Thymus (tissue), 11 donors: ENCODE measurements at regions not wholly inside any gene's neighbourhood (a gene's known extent, or its start where the extent isn't known, plus 50 kb on each side); places are given as distances from the start of the nearest gene placed in this dataset.
"Not testable (repeated sequence)": the region's sequence is repeated elsewhere in the genome, so short reads cannot be mapped to it uniquely, and the experiment has no call there.

ENCODE experiments used
- DNase-seq, 9 donors: peaks; one replicate each; pipeline ENCODE4 v3.0.0-alpha.2; 2013; ENCODE audit warnings: low spot score in 9 of 9, low read depth in 6 of 9, missing footprints in 1 of 9
- H3K27ac ChIP-seq, 2 donors: one replicate each; pipeline ENCODE4 v1.5.1; 2013; ENCODE audit warnings: control low read depth in 1 of 2, low read depth in 1 of 2, low read length in 1 of 2, mild to moderate bottlenecking in 1 of 2, moderate library complexity in 1 of 2
- H3K27me3 ChIP-seq, 2 donors: one replicate each; pipeline ENCODE4 v1.5.1; 2013; ENCODE audit warnings: low read length in 1 of 2; ENCODE audit not compliant: control insufficient read depth in 2 of 2, insufficient read depth in 1 of 2
- H3K36me3 ChIP-seq, 2 donors: one replicate each; pipeline ENCODE4 v1.5.1; 2013; ENCODE audit warnings: low read length in 1 of 2, mild to moderate bottlenecking in 1 of 2, moderate library complexity in 1 of 2; ENCODE audit not compliant: control insufficient read depth in 2 of 2, insufficient read depth in 2 of 2
- H3K4me1 ChIP-seq, 2 donors: one replicate each; pipeline ENCODE4 v1.5.1; 2013; ENCODE audit warnings: low read length in 2 of 2; ENCODE audit not compliant: control insufficient read depth in 2 of 2, insufficient read depth in 2 of 2
- H3K4me3 ChIP-seq, 2 donors: one replicate each; pipeline ENCODE4 v1.5.1; 2013; ENCODE audit warnings: low read length in 2 of 2, control low read depth in 1 of 2, mild to moderate bottlenecking in 1 of 2
- H3K9me3 ChIP-seq, 2 donors: one replicate each; pipeline ENCODE4 v1.5.1; 2013; ENCODE audit warnings: low read length in 1 of 2, mild to moderate bottlenecking in 1 of 2; ENCODE audit not compliant: control insufficient read depth in 2 of 2, insufficient read depth in 1 of 2
- WGBS: extraction: QIAGEN DNeasy Blood & Tissue Kit; methylation state at CpG from one replicate; pipeline ENCODE4 v1.1.7; 2013; 5-methylcytosine and 5-hydroxymethylcytosine counted together
- donor health status: healthy.

- H3K27me3 ChIP-seq = no peaks in the 10 kb centered on the region
- no peaks in the 10 kb centered on the region for H3K4me1 ChIP-seq
- no peak overlapping the region for H3K27ac ChIP-seq
- H3K4me3 ChIP-seq = no peak overlapping the region
- no peaks in the 10 kb centered on the region for H3K36me3 ChIP-seq
- no peak for DNase-seq
- no peaks in the 10 kb centered on the region for H3K9me3 ChIP-seq
Observed at GRCh38 chr2:22143840-22144239, 1020.1 kb downstream of the TDRD15 start.

DNA sequence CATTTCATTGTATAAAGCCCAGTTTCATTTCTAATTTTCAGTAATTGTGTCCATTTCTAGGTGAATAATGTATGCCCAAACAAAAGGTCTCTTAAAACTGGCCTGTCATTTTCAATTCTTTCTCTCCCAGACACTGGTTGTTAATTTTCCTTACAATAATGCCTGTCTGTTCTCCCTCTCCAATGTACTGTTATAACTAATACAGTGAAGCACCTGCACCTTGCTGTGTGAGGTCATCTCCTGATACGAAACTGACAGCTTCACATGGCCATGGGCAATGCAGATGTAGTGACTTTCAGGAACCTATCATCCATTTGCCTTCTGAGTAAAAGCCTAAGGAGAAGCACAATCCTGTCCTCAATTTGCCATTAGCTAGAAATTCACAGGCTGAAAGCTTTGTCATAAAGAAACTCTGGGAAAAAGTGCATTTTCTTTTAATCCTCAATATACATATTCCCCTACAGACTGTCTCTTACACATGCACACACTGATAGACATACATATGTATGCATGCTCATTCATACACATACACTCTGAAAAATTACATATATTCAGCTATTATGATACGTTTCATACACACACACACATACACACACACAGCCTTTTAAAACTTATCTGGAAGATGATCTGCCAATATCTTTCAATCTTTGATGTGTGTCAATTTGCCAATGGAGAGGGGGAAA, 1030.3 kb downstream of the TDRD15 start:
- Histone ChIP-seq H3K27ac (no peak overlapping the region), H3K36me3 (no peaks in the 10 kb centered on the region), H3K27me3 (no peaks in the 10 kb centered on the region), H3K4me3 (no peak overlapping the region), H3K4me1 (no peaks in the 10 kb centered on the region), H3K9me3 (peaks cover 0 to 17% of the 10 kb centered on the region in 2 donors)
- WGBS = 46% methylated on average over 2 of the region's 2 CpGs
- DNase-seq = no peak

- not testable (repeated sequence) for H3K9me3 ChIP-seq, H3K4me3 ChIP-seq, H3K4me1 ChIP-seq, H3K36me3 ChIP-seq, DNase-seq, H3K27me3 ChIP-seq, H3K27ac ChIP-seq
- WGBS = 94% methylated on average over 6 of the region's 6 CpGs
Observed at GRCh38 chr2:22156661-22157060, 1032.9 kb downstream of the TDRD15 start.

DNA sequence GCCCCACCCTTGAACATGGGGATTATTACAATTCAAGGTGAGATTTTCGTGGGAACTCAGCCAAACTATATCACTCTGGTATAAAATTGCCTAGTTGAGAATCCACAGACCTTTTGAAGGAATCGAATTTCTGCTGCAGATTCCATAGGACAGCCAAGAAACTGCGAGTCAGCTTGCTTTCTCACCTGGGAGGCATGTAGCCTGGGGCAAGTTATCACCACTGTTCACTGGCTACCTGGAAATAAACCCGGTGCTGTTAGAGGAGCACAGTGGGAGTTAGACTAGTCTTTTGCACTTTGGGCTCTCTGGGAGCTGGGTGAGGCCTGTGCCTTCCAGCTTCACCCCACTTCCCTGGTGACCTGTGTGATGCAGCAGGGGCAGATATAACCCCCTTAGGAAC, 1043.5 kb downstream of the TDRD15 start:
- H3K4me3 ChIP-seq = no peak overlapping the region
- no peaks in the 10 kb centered on the region for H3K4me1 ChIP-seq
- no peak for DNase-seq
- no peaks in the 10 kb centered on the region for H3K36me3 ChIP-seq
- H3K27me3 ChIP-seq = no peaks in the 10 kb centered on the region
- 79% methylated on average over 4 of the region's 4 CpGs for WGBS
- no peak overlapping the region for H3K27ac ChIP-seq
- H3K9me3 ChIP-seq = peaks cover 0 to 8% of the 10 kb centered on the region in 2 donors

DNA sequence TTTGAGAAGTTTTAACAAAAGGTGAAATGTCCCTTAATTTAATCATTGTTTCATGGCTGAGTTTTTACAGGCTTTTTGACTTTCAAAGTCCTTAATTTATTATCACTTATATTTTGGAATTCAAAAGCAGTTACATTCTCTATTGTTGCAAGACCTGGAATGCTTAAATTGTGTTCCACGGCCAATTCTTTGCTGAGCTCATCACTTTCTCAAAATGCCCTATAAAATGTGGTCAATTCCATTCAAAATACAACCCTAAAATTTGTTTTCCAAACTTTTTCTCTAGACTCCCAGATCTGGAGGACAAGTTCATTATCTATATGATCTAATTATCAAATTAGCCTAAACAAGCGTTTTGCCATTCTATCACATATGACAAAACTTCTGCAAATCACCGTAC, 1051.2 kb downstream of the TDRD15 start:
- H3K36me3 ChIP-seq = no peaks in the 10 kb centered on the region
- H3K27ac ChIP-seq = no peak overlapping the region
- H3K4me3 ChIP-seq = no peak overlapping the region
- no peaks in the 10 kb centered on the region for H3K4me1 ChIP-seq
- no peaks in the 10 kb centered on the region for H3K9me3 ChIP-seq
- H3K27me3 ChIP-seq = no peaks in the 10 kb centered on the region
- WGBS = 94% methylated on average over 3 of the region's 3 CpGs
- no peak for DNase-seq

- no peak overlapping the region for H3K4me3 ChIP-seq
- WGBS = 94% methylated on average over 2 of the region's 2 CpGs
- peaks cover 0 to 4% of the 10 kb centered on the region in 2 donors for H3K9me3 ChIP-seq
- H3K36me3 ChIP-seq = no peaks in the 10 kb centered on the region
- DNase-seq = no peak
- H3K27ac ChIP-seq = no peak overlapping the region
- H3K27me3 ChIP-seq = no peaks in the 10 kb centered on the region
- H3K4me1 ChIP-seq = no peaks in the 10 kb centered on the region
Observed at GRCh38 chr2:22185251-22185650, 1061.5 kb downstream of the TDRD15 start.

DNA sequence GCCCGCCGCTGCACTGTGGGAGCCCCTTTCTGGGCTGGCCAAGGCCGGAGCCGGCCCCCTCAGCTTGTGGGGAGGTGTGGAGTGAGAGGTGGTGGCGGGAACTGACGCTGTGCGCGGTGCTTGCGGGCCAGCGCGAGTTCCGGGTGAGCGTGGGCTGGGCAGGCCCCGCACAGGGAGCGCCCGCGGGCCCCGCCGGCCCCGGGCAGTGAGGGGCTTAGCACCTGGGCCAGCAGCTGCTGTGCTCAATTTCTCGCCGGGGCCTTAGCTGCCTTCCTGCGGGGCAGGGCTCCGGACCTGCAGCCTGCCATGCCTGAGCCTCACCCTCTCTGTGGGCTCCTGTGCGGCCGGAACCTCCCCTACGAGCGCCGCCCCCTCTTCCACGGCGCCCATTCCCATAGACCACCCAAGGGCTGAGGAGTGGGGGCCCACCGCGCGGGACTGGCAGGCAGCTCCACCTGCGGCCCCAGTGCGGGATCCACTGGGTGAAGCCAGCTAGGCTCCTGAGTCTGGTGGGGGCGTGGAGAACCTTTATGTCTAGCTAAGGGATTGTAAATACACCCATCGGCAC, 1062.6 kb downstream of the TDRD15 start:
- not testable (repeated sequence) for H3K36me3 ChIP-seq, H3K27ac ChIP-seq
- WGBS = 98% methylated on average over 38 of the region's 38 CpGs

GRCh38 chr2:22189893-22190480, 1066.2 kb downstream of the TDRD15 start:
- peaks cover 0 to 4% of the 10 kb centered on the region in 2 donors for H3K9me3 ChIP-seq
- WGBS = 95% methylated on average over 1 of the region's 1 CpG

More for the DNA sequence above, 1062.6 kb downstream of the TDRD15 start:
- H3K4me1 ChIP-seq, DNase-seq, H3K27me3 ChIP-seq, H3K9me3 ChIP-seq, H3K4me3 ChIP-seq: not testable (repeated sequence)

DNA sequence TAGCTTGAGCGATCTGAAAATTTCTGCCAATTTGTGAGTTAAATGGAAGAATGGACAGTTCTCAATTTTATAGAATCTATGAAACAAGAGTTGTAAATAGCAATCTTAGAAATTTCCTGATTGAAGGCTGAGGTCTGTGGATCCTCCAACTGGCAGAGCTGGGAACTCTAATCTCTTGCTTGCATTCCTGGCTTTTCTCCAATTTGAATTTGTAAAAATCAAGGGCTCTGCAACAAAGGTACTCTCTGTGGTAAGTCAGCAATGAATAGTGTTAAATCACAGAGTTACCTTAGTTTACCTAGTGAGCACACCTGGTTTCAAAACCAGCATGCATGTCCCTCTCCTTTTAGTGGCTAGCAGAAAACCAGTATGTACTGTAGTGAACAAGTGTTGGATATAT, 1070.5 kb downstream of the TDRD15 start:
- Histone ChIP-seq H3K36me3 (no peaks in the 10 kb centered on the region), H3K27ac (no peak overlapping the region), H3K9me3 (no peaks in the 10 kb centered on the region), H3K4me1 (no peaks in the 10 kb centered on the region), H3K27me3 (no peaks in the 10 kb centered on the region), H3K4me3 (no peak overlapping the region)
- no peak for DNase-seq
- 86% methylated on average over 1 of the region's 1 CpG for WGBS

More at GRCh38 chr2:22189893-22190480, 1066.2 kb downstream of the TDRD15 start:
- no peak overlapping the region for H3K4me3 ChIP-seq
- H3K27me3 ChIP-seq = no peaks in the 10 kb centered on the region
- no peak for DNase-seq
- no peak overlapping the region for H3K27ac ChIP-seq
- H3K4me1 ChIP-seq = no peaks in the 10 kb centered on the region
- no peaks in the 10 kb centered on the region for H3K36me3 ChIP-seq
